GM18508 (cell line): ENCODE measurements at regions not wholly inside any gene's neighbourhood (a gene's known extent, or its start where the extent isn't known, plus 50 kb on each side); places are given as distances from the start of the nearest gene placed in this dataset.

Source experiments
- ATAC-seq: cut with Tn5 transposase; IDR thresholded peaks from one replicate; pipeline ENCODE4 v1.9.1; 2021; ENCODE audit warnings: moderate number of reproducible peaks; ENCODE audit not compliant: insufficient read depth, unreplicated experiment

DNA sequence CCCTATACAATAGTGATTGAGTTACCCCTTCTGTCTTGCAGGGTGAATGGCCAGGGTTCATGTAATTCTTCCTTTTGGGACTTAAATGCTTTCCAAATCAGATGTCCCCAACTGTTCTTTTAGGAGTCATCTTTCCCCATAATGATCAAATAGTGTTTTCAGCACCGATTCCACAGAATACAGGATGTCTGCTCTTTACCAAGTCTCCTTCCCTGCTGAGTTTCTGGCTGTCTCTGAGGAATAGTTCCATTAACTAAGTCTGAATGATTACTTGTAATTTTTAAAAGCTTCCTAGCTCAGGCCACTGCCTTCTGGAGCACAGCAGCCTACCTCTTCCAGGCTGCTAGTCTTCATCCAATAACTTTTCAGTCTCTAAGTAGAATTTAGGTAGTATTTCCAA is 630.7 kb upstream of the ZNF608 start:
- no peak for ATAC-seq

- ATAC-seq: no peak
These were observed 634.9 kb upstream of the ZNF608 start for GRCh38 chr5:125381290-125381689.

GRCh38 chr5:125384071-125384470 is 637.6 kb upstream of the ZNF608 start:
- no peak for ATAC-seq

- ATAC-seq: no peak
These were observed 643.9 kb upstream of the ZNF608 start for GRCh38 chr5:125390326-125390725.

GRCh38 chr5:125393221-125393815 is 646.9 kb upstream of the ZNF608 start:
- no peak for ATAC-seq

DNA sequence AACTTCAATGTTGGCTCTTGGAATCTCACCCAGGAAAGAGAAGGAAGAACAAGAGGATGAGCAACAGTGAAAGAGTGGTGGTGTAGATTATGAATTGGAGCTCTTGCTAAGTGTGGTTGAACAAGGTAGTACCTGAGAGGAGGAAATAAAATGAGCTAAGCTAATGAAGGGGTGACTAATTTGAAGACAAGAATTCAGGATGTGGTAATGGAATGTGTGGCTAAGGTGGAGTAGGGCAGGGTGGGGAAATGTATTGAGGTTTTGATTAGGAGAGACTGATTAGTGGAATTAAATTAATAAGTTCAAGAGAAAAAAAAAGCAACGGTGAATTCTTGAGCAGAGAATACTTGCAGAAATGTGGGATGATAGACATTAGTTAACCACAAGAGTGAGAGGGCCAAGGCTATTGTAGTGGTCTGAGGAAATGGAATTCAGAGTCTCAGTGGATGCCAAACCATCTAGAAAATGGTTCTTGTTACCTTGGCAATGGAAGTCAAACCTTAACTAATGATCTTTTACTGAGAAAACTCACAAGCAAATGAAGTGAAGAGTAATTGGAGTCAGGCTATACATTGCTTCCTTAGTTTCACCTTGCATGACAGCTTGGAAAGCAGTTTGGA is 648.3 kb upstream of the ZNF608 start:
- no peak for ATAC-seq

DNA sequence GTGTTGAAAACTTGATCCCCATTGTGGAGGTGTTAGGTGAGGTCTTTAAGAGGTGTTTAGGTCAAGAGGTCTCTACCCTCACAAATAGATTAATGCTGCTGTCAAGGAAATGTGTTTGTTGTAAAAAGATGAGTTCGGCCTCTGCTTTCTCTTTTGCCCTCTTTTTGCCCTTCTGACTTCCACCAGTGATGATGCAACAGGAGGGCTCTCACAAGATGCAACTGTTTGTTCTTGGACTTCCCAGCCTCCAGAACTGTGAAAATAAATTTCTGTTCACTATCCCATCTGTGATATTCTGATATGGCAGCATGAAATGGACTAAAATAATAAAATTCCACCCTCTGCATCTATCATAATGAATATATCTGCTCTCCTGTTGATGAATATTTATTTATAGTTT is 650.0 kb upstream of the ZNF608 start:
- ATAC-seq: no peak

- ATAC-seq: no peak
These were observed 652.0 kb upstream of the ZNF608 start for GRCh38 chr5:125398466-125398865.

- no peak for ATAC-seq
These were observed 653.4 kb upstream of the ZNF608 start for GRCh38 chr5:125399885-125400284.

GRCh38 chr5:125401724-125402622 is 655.5 kb upstream of the ZNF608 start:
- no peak for ATAC-seq

- ATAC-seq: no peak
These were observed 656.3 kb upstream of the ZNF608 start for GRCh38 chr5:125402787-125403186.

DNA sequence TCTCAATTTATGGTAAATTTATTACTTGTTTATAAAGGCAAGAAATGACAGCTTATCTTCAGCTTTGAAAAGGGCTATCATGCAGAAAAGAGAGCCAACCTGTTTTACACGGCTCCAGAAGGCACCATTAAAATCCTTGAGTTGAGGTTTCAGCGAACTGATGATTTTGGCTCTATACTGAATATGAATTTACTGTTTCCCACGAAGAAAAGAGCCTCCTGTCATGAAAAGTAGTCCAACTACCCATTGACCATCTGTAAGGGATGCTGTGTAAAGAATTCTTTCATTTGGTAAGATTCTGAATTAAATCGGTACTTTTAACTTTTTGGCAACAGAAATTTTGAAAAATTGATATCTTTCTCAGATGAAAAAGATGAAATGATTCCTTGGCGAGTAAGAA is 657.6 kb upstream of the ZNF608 start:
- no peak for ATAC-seq

- peak; percentile 44 for ATAC-seq
These were observed 662.2 kb upstream of the ZNF608 start for GRCh38 chr5:125408448-125409233.

DNA sequence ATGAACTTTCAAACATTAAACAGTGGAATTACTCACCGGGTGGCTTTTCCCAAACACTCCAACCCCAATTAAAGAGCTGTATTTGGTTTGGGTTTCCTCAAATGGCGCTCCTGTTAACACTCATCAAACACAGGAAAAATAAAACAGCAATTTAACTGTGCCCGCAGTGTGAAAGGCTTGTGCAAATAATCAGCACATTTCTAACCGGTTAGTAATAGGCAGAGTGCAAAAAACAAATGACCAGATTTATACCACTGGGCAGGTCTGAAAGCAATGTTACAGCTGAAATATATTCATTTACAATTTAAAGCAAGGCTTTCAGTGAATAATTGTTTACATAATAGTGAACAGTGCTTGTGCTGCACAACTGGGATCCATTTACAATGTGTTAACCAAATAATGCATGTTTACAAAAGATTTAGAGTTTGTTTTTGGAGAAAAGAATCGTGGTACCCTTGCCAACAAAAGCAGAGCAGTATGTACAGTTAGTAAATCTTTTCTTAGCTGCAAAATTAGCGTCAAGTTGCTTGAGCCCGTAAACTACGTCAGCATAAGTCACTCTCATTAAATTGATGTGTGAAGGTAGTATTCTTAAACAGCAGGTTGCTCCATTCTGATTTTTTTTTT is 662.9 kb upstream of the ZNF608 start:
- no peak for ATAC-seq

DNA sequence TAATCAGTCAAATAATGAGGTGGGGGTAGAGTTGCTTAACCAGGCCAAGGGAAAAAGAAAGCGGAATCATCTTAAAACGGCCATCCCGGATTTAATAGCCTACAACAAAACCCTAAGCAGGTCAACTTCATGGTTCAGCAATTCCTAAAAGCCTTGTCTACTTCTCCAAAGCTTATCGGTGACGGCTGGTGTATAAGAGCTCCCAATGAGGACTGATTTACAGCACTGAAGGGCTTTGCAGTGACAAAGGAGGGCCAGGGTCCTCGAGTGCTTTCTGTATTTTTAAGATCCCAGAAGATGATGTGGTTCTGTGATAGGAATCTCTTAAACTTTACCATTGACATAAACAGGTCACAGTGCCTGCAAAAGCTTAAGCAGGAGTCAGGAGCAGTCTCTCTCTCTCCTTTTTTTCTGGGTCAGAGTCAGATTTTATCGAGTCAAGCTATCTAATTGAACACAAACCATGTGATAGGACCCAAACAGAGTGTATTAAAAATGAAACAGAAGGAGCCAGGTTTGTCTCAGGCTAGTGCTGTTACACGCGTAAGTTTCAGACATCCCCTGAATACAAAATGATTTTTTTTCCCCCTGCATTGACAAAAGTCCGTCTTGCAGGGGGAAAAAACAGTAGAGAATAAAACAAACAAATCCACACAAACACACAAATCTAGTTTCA is 663.6 kb upstream of the ZNF608 start:
- ATAC-seq: no peak

GRCh38 chr5:125410537-125411070 is 664.2 kb upstream of the ZNF608 start:
- ATAC-seq: no peak

DNA sequence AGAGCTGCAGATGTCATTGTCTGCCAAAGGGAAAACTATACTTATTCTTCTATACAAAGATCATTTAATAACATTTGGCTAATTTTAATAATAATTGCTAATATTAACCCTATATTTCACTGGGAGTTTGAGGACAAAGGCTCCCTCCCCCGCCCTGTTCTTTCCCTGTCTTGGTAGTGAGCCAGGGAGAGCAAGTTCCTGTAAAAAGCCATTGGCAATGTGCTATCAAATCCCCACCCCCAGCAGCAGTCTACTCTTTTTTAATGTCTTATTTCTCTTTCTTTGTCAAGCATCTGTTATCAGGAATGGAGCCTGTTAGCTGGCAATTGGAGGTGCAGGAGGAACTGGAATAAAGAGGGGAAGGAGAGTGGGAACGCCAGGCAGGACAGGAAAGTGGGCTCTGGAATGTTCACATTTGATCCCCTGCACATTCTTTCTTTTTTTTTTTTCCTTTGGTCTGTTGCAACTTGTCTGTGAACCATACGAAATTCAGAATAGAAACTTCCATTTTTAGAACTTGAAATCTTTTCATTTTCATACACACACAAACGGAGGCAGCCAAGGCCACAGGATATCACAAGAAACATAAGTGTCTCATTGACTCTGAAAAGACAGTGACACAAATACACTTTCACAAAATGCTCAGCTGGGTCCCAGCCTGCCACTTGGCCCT is 664.8 kb upstream of the ZNF608 start:
- ATAC-seq: peak; percentile 23

DNA sequence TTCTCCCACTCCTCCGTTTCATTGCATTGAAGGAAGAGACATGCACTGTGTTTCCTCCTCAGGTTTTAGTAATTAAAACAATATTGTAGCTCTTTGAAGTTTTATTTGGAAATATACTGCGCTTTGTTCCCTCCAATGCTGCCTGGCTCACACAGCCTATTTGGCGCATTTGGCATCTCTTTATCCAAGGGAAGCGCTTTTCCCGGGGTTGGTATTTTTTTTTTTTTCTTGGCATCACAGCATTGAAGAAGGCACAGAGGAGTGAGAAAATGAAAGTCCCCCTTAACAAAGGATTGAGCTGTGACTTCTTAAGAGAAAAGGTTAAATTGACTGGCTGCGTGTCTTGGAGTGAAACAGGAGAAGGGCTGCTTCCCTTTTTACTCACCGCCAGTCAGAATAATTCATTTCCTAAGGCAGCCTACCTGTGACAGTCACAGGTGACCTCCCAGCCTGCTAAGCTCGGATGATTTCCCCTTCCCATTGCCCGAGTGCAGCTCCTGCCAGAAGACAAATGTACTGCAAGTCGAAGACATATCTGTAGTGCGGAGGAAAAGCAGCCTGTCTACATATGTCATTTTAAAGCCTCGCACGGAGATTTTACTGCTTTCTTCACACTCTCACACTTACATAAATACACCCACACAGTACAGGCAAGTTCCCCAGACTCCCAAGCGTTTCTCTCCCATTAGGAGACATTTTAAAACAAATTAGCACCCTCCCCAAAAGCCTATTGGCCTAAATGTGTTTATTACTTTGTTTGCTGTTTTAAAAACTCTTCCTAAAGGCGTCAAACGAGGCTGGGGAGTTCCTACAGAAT is 665.5 kb upstream of the ZNF608 start:
- peak; percentile 45 for ATAC-seq
